MM.1S (cell line): ENCODE measurements at regions not wholly inside any gene's neighbourhood (a gene's known extent, or its start where the extent isn't known, plus 50 kb on each side); places are given as distances from the start of the nearest gene placed in this dataset.

ENCODE experiments used
- EZH2 ChIP-seq: fragments of 300-600 bp; sonication (generic); optimal IDR thresholded peaks from 2 replicates; pipeline ENCODE3; 2017; ENCODE audit warnings: low read depth, mild to moderate bottlenecking, antibody characterized with exemption, low read length, mixed read lengths
- TF ChIP-seq, protein P1 (sequence below): fragments of 300-600 bp; sonication (generic); IDR thresholded peaks from 2 replicates; pipeline ENCODE4 v1.5.1; 2016; ENCODE audit warnings: antibody characterized with exemption, low read length, mixed read lengths

DNA sequence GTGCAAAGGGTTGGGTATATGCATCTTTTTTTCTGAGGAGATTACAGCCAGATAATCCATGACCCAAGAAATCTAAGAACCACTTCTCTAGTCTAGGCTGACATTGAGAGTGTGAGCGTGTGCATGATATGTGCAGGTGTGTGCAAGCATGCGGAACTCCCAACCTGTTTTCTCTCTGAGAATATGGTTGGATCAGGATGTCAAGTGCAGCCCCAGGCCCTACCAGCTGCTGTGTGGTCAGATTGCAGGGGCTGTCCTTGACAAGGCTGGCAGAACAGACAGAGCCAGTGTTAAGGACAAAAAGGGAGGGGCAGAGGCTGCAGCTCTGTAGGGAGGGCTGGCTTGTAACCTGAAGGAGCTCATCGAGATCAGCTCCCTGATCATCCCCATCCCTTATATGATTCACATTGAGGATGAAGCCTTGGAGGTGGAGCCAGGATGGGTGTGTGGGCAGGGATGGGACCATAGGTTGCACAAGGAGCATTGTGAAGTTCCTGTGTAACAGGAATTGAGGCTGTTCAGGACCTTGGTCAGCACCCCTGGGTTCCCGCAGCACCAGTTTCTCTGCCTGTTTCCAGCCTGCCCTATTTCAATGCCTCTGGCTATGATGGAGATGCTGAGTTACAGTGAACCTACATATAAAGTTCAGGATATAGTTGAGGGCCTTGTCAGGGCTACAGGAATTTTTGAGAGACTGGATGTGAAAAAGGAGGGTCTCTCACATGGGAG, 52.6 kb upstream of the ARAP3 start:
- TF ChIP-seq, protein P1, sequence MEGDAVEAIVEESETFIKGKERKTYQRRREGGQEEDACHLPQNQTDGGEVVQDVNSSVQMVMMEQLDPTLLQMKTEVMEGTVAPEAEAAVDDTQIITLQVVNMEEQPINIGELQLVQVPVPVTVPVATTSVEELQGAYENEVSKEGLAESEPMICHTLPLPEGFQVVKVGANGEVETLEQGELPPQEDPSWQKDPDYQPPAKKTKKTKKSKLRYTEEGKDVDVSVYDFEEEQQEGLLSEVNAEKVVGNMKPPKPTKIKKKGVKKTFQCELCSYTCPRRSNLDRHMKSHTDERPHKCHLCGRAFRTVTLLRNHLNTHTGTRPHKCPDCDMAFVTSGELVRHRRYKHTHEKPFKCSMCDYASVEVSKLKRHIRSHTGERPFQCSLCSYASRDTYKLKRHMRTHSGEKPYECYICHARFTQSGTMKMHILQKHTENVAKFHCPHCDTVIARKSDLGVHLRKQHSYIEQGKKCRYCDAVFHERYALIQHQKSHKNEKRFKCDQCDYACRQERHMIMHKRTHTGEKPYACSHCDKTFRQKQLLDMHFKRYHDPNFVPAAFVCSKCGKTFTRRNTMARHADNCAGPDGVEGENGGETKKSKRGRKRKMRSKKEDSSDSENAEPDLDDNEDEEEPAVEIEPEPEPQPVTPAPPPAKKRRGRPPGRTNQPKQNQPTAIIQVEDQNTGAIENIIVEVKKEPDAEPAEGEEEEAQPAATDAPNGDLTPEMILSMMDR, result no peak
- no peak for TF ChIP-seq EZH2
